ENCODE measurements at regions not wholly inside any gene's neighbourhood (a gene's known extent, or its start where the extent isn't known, plus 50 kb on each side); places are given as distances from the start of the nearest gene placed in this dataset.

- H3K4me3 ChIP-seq (ENCODE audit: low read depth, low read length), result no peak overlapping the region
- TF ChIP-seq CTCF (IDR thresholded peaks at IDR 0.05; ENCODE audit: low read depth, low read length, missing control alignments), result no peak
- DNase-seq (ENCODE audit: low read depth), result no peak
These were observed 184.5 kb upstream of the PDE10A start for GRCh38 chr6:165847407-165848085.

GRCh38 chr6:165846123-165846966, 183.3 kb upstream of the PDE10A start:
- H3K4me3 ChIP-seq (ENCODE audit: low read depth, low read length), result no peak overlapping the region
- no peak for DNase-seq (ENCODE audit: low read depth)
- no peak for TF ChIP-seq CTCF (IDR thresholded peaks at IDR 0.05; ENCODE audit: low read depth, low read length, missing control alignments)

GRCh38 chr6:165845493-165845892, 182.5 kb upstream of the PDE10A start:
- H3K4me3 ChIP-seq (ENCODE audit: low read depth, low read length), result no peak overlapping the region
- no peak for TF ChIP-seq CTCF (IDR thresholded peaks at IDR 0.05; ENCODE audit: low read depth, low read length, missing control alignments)
- no peak for DNase-seq (ENCODE audit: low read depth)

GRCh38 chr6:165844801-165845364, 181.8 kb upstream of the PDE10A start:
- no peak for TF ChIP-seq CTCF (IDR thresholded peaks at IDR 0.05; ENCODE audit: low read depth, low read length, missing control alignments)
- no peak for DNase-seq (ENCODE audit: low read depth)
- H3K4me3 ChIP-seq (ENCODE audit: low read depth, low read length), result no peak overlapping the region

GRCh38 chr6:165844232-165844631, 181.2 kb upstream of the PDE10A start:
- H3K4me3 ChIP-seq (ENCODE audit: low read depth, low read length), result no peak overlapping the region
- no peak for DNase-seq (ENCODE audit: low read depth)
- TF ChIP-seq CTCF (IDR thresholded peaks at IDR 0.05; ENCODE audit: low read depth, low read length, missing control alignments), result no peak

- no peak for DNase-seq (ENCODE audit: low read depth)
- no peak for TF ChIP-seq CTCF (IDR thresholded peaks at IDR 0.05; ENCODE audit: low read depth, low read length, missing control alignments)
- no peak overlapping the region for H3K4me3 ChIP-seq (ENCODE audit: low read depth, low read length)
These were observed 180.6 kb upstream of the PDE10A start for GRCh38 chr6:165843568-165844113.

Data from GM12864 (cell line).